ENCODE measurements at regions not wholly inside any gene's neighbourhood (a gene's known extent, or its start where the extent isn't known, plus 50 kb on each side); places are given as distances from the start of the nearest gene placed in this dataset.

DNA sequence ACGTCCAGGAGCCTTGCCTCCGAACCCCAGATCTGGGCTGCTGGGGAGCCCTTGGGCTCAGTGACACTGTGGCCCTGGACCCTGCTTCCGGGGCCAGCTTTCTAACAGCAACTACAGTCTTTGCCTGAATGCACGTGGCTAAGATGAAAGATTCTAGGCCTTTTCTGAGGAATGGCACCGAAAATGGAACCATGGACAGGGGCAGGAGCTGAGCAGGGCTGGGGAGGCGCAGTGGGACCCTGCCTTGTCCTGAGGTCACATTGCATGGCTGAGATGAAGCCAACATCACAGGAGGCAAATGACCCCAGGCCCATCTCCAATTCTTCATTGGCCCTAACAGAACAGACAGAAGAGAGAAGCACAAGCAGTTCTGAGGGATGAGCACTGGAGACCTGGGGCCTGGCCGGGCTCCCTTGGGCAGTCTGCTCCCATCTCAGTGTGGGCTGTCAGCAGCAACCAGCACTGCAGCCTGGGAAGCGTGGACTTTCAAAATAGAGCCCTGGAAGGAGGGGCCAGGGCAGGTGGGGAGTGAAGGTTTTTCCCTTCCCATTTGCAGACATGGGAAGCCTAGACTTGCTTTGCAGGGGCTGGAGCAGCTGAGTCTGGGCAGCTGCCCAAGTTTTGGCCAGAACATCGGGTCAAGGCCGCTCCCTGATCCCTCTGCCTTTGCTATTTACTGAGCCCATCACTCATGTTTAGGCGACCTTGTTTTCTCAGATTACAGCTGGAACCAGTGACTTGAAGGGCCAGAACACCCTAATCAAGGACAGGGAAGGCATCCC lies 114.4 kb upstream of the TCERG1L start:
- no peak for DNase-seq (ENCODE audit: low read depth)

DNA sequence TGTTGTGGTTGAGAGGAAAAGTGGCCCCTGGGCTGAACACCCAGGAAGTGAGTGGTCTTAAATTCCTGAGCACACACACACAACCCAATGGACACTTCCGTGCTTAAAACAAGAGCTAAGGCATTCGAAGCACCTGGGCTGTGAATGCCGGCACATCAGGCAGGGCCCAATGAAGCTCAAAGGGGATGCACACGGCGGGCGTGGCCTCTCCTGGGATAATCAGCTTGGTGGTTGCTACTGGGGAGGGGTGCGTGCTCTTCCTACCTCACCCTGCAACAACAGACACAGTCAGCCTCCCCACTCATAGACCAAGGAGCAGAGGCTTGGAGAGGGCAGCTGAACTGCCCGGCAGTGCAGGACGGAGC lies 115.0 kb upstream of the TCERG1L start:
- no peak for DNase-seq (ENCODE audit: low read depth)

DNA sequence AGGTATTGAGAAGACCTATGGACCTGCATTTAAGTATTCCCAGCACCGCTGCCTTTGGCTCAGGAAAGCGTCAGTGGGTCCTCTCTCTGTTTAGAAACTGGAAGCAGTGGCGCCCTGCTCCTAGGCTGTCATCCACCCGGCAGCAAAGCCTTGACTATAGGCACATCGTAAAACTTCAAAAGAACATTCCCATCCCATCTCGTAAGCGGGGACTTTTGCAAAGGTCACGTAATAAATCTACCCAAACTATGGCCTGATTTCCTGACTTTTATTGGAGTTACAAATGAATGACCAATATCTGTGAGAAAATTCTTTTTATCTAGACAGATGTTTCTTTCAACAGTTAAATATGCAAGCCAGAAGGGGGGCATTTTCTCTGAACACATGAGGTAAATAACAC lies 115.8 kb upstream of the TCERG1L start:
- DNase-seq (ENCODE audit: low read depth), result no peak

DNA sequence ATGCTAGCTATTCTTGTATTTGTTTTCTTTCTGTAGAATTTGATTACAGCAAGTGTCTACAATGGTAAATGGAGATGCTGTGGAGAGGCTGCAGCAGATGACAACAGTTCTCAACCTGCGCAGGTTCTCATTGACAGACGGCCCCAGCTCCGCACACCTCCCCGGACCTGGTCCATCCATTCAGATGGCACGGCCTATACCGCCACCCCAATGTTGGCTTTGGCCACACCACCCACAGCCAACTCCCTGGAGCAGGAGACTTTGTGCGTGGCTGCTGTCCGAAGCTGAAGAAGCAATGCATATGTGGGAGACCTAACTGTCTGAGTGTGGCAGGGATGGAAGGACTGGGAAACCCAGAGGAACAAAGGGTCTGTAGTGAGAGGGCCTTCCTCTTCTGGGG lies 116.4 kb upstream of the TCERG1L start:
- no peak for DNase-seq (ENCODE audit: low read depth)

DNA sequence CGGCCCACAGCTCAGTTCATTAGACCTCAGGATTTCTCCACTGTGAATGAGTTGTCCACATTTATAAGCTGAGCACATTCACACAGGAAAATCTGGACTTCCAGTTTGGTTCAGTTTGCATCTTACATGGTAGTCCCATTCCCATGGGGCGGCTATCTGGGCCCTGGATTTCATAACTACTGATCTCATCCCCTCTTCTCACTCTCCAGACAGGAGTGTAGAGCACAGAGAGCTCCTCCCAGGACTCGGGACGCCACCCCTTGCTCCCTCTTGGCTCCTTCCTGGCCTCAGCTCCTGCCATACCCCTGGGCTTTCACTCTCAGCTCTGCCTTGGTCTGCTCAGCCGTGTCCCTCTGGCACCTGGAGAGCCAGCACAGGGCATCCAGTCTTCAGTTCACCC lies 117.6 kb upstream of the TCERG1L start:
- DNase-seq (ENCODE audit: low read depth), result no peak

DNA sequence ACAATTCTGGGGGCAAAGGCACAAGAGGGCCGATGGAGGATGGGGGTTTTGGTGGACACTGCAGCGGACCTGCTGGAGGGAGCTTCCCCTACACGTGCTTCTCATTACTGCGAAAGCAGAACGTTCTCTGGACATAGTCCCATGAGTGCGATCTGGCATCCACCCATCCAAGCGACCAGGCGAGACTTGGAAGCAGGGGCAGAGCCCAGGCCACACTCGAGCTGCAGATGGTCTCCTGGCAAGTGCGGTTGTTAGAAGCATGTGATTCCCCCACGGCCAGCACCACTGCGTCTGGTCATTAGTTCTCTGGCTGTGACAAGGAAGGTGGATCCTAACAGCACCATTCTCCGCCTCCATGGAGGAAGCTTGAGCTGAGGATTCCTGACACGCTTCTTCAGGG lies 118.4 kb upstream of the TCERG1L start:
- no peak for DNase-seq (ENCODE audit: low read depth)

DNA sequence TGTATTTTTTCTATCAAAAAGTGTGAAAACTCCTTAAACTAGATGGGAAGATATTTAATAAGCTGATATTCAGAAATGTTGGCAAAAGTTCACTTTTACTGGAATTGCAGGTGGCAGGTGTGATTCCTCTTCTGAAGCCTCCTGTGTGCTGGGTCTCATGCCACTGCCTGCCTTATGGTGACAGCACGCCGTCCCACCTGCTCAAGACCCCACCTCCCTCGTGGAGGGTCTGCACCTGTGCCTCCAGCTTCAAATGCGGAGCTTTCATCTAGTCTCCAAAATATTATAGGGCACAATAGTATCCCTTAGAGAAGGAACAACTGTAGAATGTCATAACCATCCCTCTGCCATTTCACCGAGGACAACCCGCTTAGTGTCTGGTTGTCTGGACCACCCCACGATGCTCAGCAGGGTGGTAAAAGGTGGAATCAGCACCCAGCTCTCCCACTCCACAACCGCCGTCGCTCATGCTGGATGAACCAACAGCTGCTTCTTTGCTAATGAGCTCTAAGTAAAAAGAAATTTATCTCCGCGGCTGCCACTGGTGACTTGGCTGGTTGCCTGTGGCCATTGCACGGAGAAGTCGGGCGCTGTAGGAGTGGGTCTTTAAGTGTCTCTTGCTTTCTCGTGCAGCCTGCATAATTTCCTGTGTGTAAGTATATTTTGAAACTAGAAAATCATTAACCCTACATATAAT lies 119.3 kb upstream of the TCERG1L start:
- no peak for DNase-seq (ENCODE audit: low read depth)

DNA sequence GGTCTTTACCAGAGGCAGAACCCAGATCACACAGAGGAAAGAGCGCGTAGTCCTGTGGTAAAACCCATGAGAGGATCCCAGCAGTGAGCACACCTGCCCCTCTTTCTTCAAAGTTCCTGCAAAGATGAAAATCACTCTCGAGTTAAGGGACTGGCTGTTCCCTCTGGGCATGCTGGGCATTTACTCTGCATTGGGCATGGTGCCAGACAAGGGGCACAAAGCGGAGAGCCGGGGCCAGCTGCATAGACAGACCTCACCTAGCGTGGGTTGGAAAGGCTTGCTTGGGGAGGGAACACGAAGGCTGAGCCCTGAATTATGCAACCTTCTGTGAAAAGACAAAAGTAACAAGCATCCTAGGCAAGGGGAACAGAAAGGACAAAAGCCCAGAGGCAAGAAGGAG lies 120.0 kb upstream of the TCERG1L start:
- no peak for DNase-seq (ENCODE audit: low read depth)

DNA sequence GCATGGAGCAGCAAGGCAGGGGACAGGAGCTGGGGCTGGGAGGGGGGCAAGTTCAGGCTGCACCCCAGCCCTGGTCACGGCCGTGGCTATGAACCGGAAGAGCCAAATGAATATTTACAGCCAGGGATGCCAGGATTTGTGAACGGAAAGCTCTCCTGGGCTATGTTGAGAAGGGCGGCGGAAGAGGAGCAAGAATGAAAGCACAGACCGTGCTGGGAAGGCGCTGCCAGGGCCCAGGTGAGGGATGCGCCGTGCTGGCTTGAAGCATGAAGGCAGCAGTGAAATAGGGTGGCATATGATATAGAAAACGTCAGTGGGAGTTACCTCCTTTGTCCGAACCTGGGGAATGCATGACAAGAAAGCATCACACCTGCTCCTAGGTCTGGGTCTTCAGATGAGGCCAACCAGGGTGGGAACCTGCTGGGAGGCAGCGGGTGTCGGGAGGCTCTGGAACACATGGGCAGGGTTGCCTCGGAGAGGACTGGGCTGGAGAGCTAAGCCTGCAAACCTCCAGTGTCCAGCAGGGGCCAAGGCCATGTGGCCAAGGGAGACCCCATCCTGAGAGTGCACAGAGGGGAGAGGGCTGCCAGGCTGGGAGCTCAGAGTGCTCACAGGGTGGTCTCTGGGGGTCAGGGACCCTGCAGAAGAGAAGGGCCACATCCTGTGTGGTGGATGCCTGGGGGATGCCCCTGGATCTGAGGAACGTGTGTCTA lies 120.6 kb upstream of the TCERG1L start:
- no peak for DNase-seq (ENCODE audit: low read depth)

DNA sequence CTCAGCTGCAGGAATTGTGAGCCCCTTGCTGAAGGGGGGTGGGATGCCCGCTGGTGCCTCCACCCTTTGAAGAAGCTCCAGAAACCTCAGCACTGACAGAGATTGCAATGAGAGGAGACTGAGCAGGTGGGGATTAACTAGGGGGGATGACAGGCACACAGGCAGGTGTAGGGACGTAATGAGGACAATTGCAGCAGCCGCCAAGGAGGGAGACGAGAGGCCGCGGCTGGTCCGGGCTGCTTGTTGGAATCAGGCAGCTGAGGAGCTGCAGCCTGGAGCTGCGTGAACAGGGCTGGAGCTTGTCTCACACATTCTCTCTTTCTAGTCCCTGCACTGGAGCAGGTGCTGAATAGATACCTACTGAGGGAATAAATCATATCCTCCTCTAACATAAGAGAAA lies 122.0 kb upstream of the TCERG1L start:
- no peak for DNase-seq (ENCODE audit: low read depth)

DNA sequence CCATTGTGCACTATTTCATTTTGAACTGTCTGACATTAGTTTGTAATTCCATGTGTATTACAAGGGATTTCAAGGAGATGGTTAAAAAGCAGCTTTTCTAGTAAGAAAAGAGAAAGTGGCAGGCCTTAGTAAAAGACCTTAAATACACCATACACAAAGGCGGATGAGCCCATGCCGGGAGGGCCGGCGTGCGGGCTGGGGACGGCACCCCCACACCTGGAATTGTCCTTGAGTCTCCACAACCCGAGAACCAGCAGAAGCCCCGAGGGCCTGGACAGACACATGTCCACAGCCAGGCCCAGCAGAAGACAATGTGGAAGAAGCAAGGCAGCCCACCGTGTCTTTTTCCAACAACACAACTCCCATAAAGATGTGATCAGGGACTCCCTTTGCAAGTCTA lies 123.7 kb upstream of the TCERG1L start:
- DNase-seq (ENCODE audit: low read depth), result no peak

DNA sequence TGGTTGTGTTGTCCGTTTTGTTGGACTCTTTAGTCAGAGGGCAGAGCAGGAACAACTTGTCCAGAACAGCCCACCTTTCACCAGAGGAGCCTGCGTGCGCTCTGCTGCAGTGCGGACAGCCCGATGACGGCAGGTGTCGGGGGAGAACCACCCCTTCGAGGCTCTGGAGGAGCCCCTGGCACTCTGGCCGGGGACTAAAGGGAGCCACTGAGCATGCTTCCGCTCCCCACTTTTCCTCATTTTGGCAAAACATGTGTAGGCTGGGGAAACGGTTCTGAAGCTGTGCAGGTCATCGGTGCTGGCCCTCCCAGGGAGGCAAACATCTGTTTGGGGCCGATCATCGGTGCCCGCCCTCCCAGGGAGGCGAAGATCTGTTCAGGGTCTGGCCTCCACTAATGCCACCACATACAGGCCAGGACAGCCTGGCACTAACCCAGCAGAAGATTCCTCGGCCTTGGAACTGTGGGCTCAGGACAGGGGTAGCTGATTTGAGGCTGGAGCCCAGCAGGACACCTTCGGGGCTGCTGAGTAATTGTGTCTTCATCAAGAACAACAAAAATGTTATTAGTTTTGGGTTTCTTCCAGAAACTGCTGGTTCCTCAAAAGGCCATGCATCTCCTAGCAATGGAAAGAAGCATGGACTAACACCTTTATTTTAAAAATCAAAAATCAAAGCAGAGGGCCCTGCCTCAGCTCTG lies 124.4 kb upstream of the TCERG1L start:
- DNase-seq (ENCODE audit: low read depth), result no peak

DNA sequence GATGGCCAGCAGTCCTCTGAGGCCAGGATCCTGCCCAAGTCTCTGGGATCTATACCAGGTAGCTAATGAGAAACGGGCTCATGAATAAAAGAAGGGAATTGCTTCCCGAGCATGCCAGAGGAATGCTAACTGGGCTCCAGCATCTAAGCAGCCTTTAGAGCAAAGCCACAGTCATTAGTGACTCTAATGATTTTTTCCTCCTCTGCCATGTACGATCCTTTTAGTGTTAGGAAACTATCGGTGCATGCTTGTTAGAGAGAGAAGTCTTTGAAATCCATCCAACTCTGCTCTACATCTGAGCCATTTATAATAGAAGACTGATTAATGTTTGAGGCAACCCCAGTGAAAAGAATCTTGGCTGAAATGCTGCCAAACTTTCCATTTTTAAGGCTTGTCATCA lies 124.9 kb upstream of the TCERG1L start:
- DNase-seq (ENCODE audit: low read depth), result no peak

DNA sequence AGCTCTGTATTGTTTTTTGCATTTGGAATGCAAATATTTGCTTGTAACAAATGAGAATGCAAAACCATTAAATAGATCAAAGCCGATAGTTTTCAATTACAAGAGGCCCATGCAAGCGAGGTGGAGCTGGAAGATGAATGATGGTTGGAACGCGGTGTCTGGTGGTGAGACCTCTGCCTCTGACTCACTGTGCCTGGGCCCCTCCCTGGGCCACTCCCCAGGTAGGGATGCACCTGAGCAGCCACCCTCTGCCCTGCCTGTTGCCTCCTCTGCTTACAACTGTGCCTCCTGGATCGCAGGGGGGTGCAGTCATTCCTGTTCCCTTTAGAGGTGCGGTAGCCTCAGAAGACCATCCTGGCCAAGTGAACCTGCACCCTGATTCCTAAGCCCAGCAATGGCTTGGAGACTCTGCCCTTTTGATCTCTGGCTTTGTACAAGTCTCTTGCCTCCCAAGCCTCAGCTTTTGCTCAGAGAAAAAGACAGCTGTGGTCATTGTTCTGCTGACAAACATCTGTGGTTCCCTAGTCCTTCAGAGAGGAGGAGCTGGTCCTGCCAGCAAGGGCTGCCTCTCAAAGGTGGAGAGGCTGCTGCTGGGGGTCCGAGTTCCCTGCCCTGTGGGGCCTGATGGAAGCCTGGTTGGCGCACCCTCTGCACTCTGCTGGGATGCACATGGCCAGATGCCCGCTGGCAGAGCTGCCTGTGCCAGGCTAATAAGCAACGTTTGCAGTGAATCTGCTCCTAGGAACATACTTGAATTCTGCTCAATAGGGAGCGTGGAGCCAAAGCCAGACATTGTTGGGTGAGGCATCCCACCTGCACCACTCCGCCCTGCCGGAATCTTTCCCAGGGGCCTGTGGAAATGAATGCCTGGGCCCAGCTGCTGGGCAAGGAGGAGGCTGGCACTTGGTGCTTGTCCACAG lies 126.3 kb upstream of the TCERG1L start:
- no peak for DNase-seq (ENCODE audit: low read depth)

DNA sequence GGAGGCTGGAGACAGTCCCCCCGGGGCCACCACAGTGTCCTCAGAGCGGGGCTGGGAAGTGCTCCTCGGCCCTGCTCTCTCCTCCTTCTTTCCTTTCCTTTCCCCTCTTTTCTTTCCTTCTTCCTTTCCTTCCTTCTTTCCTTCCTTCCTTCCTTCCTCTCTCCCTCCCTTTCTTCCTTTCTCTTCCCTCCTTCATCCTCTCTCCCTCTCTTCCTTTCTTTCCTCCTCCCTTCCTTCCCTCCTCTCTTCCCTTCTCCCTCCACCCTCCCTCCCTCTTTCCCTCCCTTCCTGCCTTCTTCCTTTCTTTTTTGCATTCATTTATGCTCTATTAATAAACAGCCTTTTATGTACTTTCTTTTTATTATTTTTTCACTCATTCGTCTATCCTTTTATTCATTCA lies 127.1 kb upstream of the TCERG1L start:
- no peak for DNase-seq (ENCODE audit: low read depth)

DNA sequence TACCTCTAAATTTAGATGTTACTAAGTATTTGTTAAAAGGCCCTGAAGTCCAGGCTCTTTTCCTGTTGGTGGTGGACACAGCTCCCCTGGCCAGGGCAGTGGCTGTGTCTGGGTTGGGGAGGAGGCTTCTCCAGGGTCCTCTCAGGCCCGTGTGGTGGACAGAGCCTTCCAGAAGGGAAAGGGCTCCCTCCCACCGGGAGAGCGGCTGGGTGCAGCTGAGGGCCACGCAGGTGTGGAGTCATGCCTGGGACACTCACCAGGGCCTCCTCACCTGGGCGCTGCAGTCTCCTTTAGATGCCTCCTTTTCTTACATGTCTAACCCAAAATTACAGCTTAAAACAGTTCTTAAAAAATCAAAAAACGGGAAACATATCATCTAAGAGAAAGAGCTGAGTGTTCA lies 128.2 kb upstream of the TCERG1L start:
- DNase-seq (ENCODE audit: low read depth), result no peak

DNA sequence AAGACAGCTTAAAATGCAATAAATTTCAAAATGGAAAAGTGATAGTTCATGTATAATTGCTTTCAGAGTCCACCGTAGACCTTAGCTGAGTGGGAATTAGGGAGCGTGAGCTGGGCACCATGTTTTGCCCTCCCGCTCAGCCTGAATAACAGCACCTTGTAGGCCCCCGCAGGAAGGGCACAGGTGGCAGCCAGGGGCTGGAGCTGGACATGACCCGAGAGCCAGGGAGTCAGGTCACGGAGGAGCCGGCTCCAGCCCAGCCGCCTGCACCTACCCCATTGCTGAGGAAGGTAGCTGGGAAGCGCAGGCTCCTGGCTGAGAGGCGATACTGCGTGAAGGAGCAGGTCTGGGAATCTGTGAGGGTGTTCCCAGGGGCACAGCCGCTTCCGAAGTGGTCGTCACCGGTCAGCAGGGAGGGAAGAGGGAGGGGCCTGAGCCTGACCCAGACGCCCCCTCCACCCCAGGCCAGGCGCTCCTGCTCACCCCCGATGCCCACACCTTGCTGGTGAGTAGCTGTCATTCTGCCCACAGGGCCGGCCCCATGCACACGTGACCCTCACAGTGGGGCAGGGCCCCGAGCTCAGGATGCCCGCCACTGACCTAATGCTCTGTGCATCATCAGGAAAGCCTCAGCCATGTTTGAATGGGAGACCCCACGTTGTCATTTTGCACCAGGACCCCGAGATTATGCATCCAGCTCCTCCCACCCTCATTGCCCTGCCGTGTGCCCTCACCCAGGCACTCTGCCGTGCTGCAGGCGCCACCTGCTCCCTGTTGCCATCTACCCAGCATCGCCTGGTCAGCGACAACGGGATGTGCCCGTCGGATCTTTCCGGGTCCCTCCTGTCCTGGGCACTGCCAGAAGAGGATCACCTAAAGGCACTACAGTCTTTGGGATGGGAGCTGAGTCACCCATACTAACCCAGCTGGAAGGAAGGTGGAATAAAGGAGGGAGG lies 129.2 kb upstream of the TCERG1L start:
- DNase-seq (ENCODE audit: low read depth), result no peak

DNA sequence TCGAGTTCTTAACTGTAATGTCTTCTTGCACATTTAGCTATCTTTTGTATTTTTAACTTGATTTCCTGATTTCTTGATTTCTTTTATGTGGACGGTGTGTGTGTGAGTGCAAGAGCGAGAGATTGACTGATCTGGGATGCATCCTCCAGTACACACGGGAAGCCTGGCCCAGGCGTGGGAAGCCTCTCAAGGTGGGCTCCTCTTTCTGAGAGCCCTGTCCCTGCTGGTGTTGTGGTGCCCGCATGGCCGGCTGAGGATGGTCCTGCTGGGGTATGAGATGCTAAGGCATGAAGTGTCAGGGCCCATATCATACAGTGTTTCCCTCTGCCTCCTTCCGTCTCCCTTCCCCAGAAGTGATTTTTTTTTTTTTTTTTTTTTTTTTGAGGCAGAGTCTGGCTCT lies 130.8 kb upstream of the TCERG1L start:
- DNase-seq (ENCODE audit: low read depth), result no peak

DNA sequence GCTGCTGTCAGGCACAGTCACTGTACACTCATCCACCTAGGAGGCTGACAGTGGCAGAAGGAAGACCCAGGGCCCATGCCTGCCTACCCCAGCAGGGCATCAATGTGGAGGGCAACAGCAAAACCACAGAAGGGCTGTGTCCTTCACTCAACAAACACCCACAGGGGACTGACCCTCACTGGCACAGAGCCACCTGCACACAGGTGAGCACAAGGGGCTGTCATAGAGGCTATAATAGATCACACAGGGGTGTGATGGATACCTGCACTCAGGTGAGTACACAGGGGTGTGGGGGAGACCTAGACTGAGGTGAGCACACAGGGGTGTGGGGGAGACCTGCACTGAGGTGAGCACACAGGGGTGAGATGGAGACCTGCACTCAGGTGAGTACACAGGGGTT lies 132.8 kb upstream of the TCERG1L start:
- no peak for DNase-seq (ENCODE audit: low read depth)

DNA sequence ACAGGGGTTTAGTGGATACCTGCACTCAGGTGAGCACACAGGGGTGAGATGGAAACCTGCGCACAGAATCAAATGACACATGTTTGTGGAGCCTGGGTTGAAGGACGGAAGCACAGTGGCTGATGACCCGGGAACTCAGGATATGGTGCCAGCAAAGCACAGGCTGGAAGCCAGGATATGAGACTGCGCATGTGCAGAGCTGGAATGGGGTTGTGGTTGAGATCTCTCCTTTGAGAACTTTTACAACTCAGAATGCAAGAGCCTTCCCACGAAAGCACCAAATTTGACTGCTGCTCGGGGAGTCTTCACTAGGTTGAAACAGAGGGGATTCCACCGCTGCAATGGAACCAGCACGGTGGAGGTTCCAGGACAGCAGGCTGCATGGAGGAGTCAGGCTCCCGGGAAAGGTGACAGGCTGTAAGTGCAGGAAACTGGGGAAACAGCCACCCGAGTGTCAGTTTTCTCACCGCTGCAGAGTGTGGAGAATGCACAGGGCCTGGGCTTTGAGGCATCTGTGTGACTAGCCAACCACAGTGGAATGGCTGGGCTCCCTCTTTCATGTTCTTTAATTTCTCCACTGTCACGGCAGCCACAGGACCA lies 133.4 kb upstream of the TCERG1L start:
- no peak for DNase-seq (ENCODE audit: low read depth)

Data from CMK (cell line).